ENCODE measurements at regions not wholly inside any gene's neighbourhood (a gene's known extent, or its start where the extent isn't known, plus 50 kb on each side); places are given as distances from the start of the nearest gene placed in this dataset.

DNA sequence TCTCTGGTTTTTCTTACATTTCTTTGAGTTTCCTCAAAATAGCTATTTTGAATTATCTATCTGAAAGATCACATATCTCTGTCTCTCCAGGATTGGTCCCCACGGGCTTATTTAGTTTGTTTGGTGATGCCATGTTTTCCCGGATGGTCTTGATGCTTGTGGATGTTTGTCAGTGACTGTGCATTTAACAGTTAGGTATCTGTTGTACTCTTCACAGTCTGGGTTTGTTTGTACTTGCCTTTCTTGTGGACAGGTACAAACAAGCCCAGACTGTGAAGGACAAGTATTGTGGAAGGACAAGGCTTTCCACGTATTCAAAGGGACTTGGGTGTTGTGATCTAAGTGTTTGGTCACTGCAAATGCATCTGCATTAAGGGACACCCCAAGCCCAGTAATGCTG is 49.9 kb upstream of the TOP1 start:
- no peak for DNase-seq (ENCODE audit: low read depth in 3 of 3, low spot score in 2 of 3)
